Neuronal stem cell (in vitro differentiated cells): ENCODE measurements at regions not wholly inside any gene's neighbourhood (a gene's known extent, or its start where the extent isn't known, plus 50 kb on each side); places are given as distances from the start of the nearest gene placed in this dataset.

ENCODE experiments used
- DNase-seq: peaks from one replicate; pipeline ENCODE4 v3.0.0-alpha.2; 2013; ENCODE audit warnings: low spot score
- H2AFZ ChIP-seq: one replicate; pipeline ENCODE4 v1.6.1; 2013; ENCODE audit warnings: mild to moderate bottlenecking, low read length, inconsistent platforms
- H2AK5ac ChIP-seq: 2 replicates; pipeline ENCODE4 v1.6.1; 2013; ENCODE audit warnings: low read depth, mild to moderate bottlenecking, inconsistent platforms, low read length, moderate library complexity, mixed read lengths
- H2BK120ac ChIP-seq: 2 replicates; pipeline ENCODE4 v1.6.1; 2013; ENCODE audit warnings: low read depth, mild to moderate bottlenecking, inconsistent platforms, low read length, moderate library complexity, mixed read lengths
- H2BK12ac ChIP-seq: one replicate; pipeline ENCODE4 v1.6.1; 2013; ENCODE audit warnings: low read length, inconsistent platforms
- H2BK15ac ChIP-seq: 2 replicates; pipeline ENCODE4 v1.6.1; 2013; ENCODE audit warnings: mild to moderate bottlenecking, low read length, inconsistent platforms, mixed read lengths
- H2BK5ac ChIP-seq: one replicate; pipeline ENCODE4 v1.6.1; 2013; ENCODE audit warnings: inconsistent platforms, mild to moderate bottlenecking, low read length, moderate library complexity
- H3K14ac ChIP-seq: one replicate; pipeline ENCODE4 v1.6.1; 2013; ENCODE audit warnings: low read length, inconsistent platforms
- H3K18ac ChIP-seq: 2 replicates; pipeline ENCODE4 v1.6.1; 2013; ENCODE audit warnings: low read length, inconsistent platforms
- H3K23ac ChIP-seq: 2 replicates; pipeline ENCODE4 v1.6.1; 2013; ENCODE audit warnings: low read depth, mild to moderate bottlenecking, mixed read lengths, low read length, inconsistent platforms; ENCODE audit not compliant: poor library complexity
- H3K27ac ChIP-seq: replicated peaks from 3 replicates; pipeline ENCODE4 v1.5.1; 2013; ENCODE audit warnings: low read length, inconsistent platforms
- H3K27me3 ChIP-seq, 3 experiments: 2 replicates each; pipeline ENCODE4 v1.6.1; 2013; ENCODE audit warnings: low read length in 3 of 3, mild to moderate bottlenecking in 2 of 3, inconsistent platforms in 1 of 3, low read depth in 1 of 3, mixed read lengths in 1 of 3, moderate library complexity in 1 of 3; ENCODE audit not compliant: control insufficient read depth in 3 of 3, insufficient read depth in 3 of 3
- H3K36me3 ChIP-seq, 2 donors: replicated peaks in 1 of 2; 2 replicates each; pipeline ENCODE4 v1.6.1; 2013; ENCODE audit warnings: low read length in 2 of 2; ENCODE audit not compliant: control insufficient read depth in 2 of 2, insufficient read depth in 2 of 2
- H3K4ac ChIP-seq: 2 replicates; pipeline ENCODE4 v1.6.1; 2013; ENCODE audit warnings: inconsistent platforms, mild to moderate bottlenecking, low read length, moderate library complexity
- H3K4me1 ChIP-seq, 2 donors: 1 replicate in 1 of 2; 2 replicates in 1 of 2; pipeline ENCODE4 v1.6.1; 2013; ENCODE audit warnings: low read length in 2 of 2, low read depth in 1 of 2; ENCODE audit not compliant: control insufficient read depth in 2 of 2, insufficient read depth in 1 of 2
- H3K4me2 ChIP-seq: one replicate; pipeline ENCODE4 v1.6.1; 2013; ENCODE audit warnings: mild to moderate bottlenecking, low read length, inconsistent platforms; ENCODE audit not compliant: insufficient read depth, poor library complexity, severe bottlenecking
- H3K4me3 ChIP-seq, 2 donors: 2 replicates each; pipeline ENCODE4 v1.5.1; 2013; ENCODE audit warnings: low read length in 2 of 2, mild to moderate bottlenecking in 2 of 2, inconsistent platforms in 1 of 2, moderate library complexity in 1 of 2
- H3K79me1 ChIP-seq: one replicate; pipeline ENCODE4 v1.6.1; 2013; ENCODE audit warnings: low read depth, mild to moderate bottlenecking, inconsistent platforms, low read length, moderate library complexity
- H3K9ac ChIP-seq: one replicate; pipeline ENCODE4 v1.6.1; 2013; ENCODE audit warnings: mild to moderate bottlenecking, low read depth, low read length, inconsistent platforms; ENCODE audit not compliant: poor library complexity
- H3K9me3 ChIP-seq, 2 donors: replicated peaks in 1 of 2; 2 replicates each; pipeline versions ENCODE3 to v1.6.1; 2013; ENCODE audit warnings: low read length in 2 of 2, mild to moderate bottlenecking in 2 of 2, inconsistent platforms in 1 of 2, low read depth in 1 of 2, mixed read lengths in 1 of 2, moderate library complexity in 1 of 2; ENCODE audit not compliant: control insufficient read depth in 2 of 2, insufficient read depth in 1 of 2
- H4K8ac ChIP-seq: one replicate; pipeline ENCODE4 v1.6.1; 2013; ENCODE audit warnings: low read depth, mild to moderate bottlenecking, inconsistent platforms, low read length, moderate library complexity
- H4K91ac ChIP-seq: one replicate; pipeline ENCODE4 v1.6.1; 2013; ENCODE audit warnings: low read length, low read depth, mild to moderate bottlenecking, inconsistent platforms; ENCODE audit not compliant: poor library complexity
- WGBS, 2 donors: extraction: QIAGEN DNeasy Blood & Tissue Kit; methylation state at CpG; one replicate each; pipeline ENCODE4 v1.1.7; 2013; ENCODE audit warnings: missing lambda C conversion rate in 2 of 2, mixed read lengths in 1 of 2; ENCODE audit not compliant: insufficient read length in 2 of 2, insufficient replicate concordance in 1 of 2; ENCODE audit errors: extremely low coverage in 2 of 2; 5-methylcytosine and 5-hydroxymethylcytosine counted together

GRCh38 chrX:51395810-51396728, 63.4 kb downstream of the NUDT10 start:
- no peak overlapping the region for H2AK5ac ChIP-seq
- H3K79me1 ChIP-seq = no peaks in the 10 kb centered on the region
- no CpG with 5 or more reads among the region's 50 CpGs for WGBS, 2 donors
- H3K18ac ChIP-seq = peak overlapping the region; percentile 38
- H3K9me3 ChIP-seq = no peaks in the 10 kb centered on the region
- no peak overlapping the region for H4K8ac ChIP-seq
- DNase-seq = peak; percentile 2
- no peak overlapping the region for H3K27ac ChIP-seq
- H3K4me2 ChIP-seq = peak overlapping the region; percentile 25
- no peak overlapping the region for H4K91ac ChIP-seq
- no peak overlapping the region for H2AFZ ChIP-seq
- no peak overlapping the region for H2BK5ac ChIP-seq
- H2BK12ac ChIP-seq = no peak overlapping the region
- H3K27me3 ChIP-seq = no peaks in the 10 kb centered on the region
- H3K4me3 ChIP-seq = peak overlapping the region in 1 of 2 donors; percentile 71
- no peak overlapping the region for H2BK15ac ChIP-seq
- H3K9ac ChIP-seq = peak overlapping the region; percentile 12
- no peak overlapping the region for H2BK120ac ChIP-seq
- no peak overlapping the region for H3K4ac ChIP-seq
- H3K4me1 ChIP-seq = peaks cover 0 to 2% of the 10 kb centered on the region in 2 donors
- H3K23ac ChIP-seq = no peak overlapping the region
- no peaks in the 10 kb centered on the region for H3K36me3 ChIP-seq
- H3K14ac ChIP-seq = no peak overlapping the region

GRCh38 chrX:51395480-51395809, 62.8 kb downstream of the NUDT10 start:
- Histone ChIP-seq H4K8ac (no peak overlapping the region), H3K9me3 (no peaks in the 10 kb centered on the region), H2AFZ (no peak overlapping the region), H2BK15ac (no peak overlapping the region), H3K36me3 (no peaks in the 10 kb centered on the region), H3K27ac (no peak overlapping the region), H3K4me1 (peaks cover 0 to 2% of the 10 kb centered on the region in 2 donors), H3K4me2 (no peak overlapping the region), H2AK5ac (no peak overlapping the region), H2BK12ac (no peak overlapping the region), H3K79me1 (no peaks in the 10 kb centered on the region), H3K9ac (no peak overlapping the region), H3K4me3 (no peak overlapping the region), H4K91ac (no peak overlapping the region), H3K23ac (no peak overlapping the region), H3K14ac (no peak overlapping the region), H2BK5ac (no peak overlapping the region), H3K18ac (no peak overlapping the region), H3K4ac (no peak overlapping the region), H2BK120ac (no peak overlapping the region), H3K27me3 (no peaks in the 10 kb centered on the region)
- no CpG with 5 or more reads among the region's 4 CpGs for WGBS, 2 donors
- no peak for DNase-seq
